ENCODE measurements at regions not wholly inside any gene's neighbourhood (a gene's known extent, or its start where the extent isn't known, plus 50 kb on each side); places are given as distances from the start of the nearest gene placed in this dataset.
A peak's percentile ranks its signal among the peaks of the same experiment; 100 is the strongest.
"Not testable (repeated sequence)": the region's sequence is repeated elsewhere in the genome, so short reads cannot be mapped to it uniquely, and the experiment has no call there.

DNA sequence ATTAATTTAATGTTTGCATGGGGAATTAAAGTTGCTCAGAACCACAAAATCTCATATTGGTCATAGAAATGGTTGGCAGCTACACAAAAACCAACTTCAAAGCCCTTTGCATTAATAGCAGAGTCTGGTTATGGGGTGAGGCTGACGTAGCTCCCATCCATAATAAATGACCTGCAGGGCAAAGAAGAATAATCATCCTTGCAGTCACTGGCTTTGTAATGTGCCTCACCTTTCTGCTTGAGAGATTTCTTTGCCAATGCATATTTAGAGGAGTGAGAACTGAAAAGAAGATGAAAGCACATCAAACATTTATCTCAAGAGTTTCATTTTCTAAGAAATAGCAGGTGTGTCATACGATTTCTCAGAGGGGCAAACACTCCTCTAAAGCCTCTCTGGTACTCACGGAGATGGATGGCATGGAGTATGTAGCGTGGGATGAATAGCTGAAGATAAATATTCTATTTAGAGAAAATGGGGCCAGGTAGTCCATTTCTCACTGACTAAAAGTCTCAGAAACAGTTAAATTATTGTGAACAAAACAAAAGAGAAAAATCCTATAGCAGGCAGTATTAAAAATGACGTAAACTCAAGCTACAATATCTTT is 1491.9 kb downstream of the FAM181B start:
- no peak for DNase-seq

DNA sequence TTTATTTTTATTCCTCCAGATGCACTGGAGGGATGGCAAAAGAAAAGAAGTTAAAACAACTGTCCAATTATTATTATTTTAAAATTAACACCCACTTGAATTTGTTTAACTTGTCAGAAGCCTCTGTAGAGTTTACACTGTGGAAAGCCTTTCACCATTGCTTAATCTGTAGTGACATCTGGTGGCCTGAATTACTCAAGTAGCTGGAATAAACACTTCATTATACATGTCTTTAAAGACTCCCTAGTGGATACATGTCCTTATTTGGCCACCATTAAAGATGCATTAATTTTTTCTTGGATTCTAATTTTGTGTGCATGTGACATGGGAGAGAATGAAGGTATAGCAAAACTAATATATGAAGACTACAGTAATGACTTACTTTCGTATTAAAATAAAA is 1496.5 kb downstream of the FAM181B start:
- peak; percentile 76 for DNase-seq

DNA sequence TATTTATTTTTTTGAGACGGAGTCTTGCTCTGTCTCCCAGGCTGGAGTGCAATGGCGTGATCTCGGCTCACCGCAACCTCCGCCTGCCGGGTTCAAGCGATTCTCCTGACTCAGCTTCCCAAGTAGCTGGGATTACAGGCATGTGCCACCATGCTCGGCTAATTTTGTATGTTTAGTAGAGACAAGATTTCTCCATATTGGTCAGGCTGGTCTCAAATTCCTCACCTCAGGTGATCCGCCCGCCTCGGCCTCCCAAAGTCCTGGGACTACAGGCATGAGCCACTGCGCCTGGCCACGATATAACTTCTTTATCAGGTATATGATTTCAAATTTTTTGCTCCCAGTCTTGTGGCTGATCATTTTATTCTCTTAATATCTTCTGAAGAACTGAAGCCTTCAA is 1506.3 kb downstream of the FAM181B start:
- DNase-seq: not testable (repeated sequence)

DNA sequence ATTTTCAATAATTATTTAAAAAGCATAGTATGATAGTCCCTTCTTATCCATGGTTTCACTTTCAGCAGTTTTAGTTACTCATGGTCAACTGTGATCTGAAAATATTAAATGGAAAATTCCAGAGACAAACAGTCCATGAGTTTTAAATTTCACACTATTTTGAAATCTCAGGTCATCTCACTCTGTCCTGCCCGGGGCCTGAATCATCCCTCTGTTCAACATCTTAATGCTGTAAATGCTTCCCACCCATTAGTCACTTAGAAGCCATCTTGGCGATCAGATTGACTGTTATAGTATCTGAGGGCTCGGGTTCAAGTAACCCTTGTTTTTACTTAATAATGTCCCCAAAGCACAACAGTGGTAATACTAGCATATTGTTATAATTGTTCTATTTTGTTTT is 1509.3 kb downstream of the FAM181B start:
- DNase-seq: no peak

DNA sequence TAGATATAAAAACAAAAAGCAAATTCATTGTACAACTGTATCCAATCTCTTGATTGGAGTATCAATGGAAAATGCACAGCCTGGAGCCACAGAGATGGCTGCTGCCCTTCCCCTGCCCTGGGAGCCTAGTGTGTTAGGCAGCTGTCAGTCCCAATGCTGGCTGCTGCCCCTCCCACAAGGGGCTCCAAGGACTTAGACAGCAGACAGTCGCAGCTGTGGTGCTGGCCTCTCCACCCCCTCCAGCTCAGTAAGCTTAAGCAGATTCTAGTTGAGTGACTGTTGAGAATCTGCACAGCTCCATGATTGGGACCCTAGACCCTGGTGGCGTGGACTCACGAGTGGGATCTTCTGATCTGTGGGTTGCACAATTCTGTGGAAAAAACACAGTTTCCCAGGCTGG is 1511.2 kb downstream of the FAM181B start:
- no peak for DNase-seq

DNA sequence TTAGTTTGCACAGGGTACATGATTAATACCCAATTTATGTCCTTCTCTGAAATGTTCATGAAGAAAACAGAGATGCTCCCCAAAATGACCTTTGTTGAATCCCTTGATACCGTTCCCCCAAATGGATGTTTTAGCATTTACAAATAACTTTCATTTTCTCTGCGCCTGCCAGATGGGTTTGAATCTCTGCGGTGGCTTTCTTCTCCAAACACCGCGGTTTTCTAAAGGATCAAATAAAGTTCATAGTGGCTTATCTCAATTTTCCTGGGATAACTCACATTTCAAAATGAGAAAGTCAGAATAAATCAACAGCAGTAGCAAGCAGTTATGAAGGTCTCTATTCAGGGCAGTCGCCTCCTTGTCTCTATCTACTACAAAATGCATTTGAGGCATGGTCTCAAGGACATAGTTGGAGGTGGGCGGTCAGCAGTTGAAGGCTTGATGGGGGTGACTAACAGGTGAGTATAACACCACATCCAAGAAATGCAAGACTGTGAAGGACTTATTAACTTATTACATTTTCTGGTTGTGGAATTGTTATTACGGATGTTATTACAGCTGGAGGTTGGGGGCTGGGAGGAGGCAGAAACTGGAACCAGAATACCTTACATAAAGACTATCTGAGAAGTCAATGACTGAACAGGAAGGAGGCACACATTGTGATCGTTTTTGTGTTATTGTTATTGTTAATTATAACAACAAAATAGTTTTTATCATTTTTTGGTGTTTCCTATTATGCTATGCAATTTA is 1513.3 kb downstream of the FAM181B start:
- DNase-seq: no peak

DNA sequence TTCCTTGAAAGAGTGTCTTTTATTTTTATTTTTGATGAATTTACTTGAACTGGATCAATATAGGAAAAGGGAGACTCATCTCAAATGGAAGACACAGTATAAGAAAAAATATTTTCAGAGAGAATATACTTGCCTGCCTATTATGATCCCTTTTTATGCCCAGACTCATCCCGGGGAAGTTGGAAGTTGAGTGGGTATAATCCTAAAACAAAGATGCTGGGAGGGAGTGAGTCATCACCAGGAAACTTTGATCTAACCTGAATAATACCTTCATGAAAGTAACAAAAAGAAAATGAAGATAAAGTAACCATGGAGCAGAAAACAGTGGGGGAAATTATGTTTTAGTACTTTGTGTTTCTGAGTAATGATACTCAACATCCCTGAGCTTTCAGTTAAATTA is 1514.0 kb downstream of the FAM181B start:
- DNase-seq: no peak

DNA sequence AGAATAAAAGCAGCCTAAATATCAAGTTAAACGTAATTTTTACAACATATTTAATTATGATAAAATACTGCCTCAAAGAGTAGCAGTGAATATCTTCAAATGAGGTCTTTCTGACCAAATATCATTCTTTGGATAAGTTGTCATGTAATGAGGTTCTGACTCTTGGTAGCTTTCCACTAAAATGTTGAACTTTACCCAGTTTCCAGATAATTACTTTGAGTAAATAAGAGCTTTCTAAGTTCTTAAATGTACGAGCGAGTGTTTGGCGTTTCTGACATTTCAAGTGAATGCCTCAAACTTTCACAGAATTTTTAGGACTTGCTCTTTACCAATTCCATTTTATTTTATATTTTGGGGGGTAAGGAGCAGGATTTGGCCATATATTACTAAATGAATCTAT is 1515.2 kb downstream of the FAM181B start:
- DNase-seq: no peak

DNA sequence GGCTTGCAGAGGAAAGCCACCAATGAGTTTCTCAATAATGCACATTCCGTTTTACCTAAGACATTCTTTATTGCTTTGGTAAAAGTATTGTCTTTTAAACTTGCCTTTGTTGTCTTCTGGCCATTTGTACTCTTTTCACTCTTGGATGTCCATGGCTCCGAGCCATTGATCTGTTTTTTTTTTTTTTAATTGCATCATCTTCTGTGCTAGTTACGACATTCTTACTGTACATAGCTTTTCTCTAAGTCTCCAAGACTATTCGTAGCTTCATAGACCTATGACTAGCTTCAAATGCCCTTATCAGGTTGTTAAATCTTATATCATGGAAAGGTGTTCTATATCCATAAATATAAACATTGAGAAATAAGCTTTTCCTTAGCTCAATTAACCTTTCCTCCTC is 1522.6 kb downstream of the FAM181B start:
- DNase-seq: no peak

DNA sequence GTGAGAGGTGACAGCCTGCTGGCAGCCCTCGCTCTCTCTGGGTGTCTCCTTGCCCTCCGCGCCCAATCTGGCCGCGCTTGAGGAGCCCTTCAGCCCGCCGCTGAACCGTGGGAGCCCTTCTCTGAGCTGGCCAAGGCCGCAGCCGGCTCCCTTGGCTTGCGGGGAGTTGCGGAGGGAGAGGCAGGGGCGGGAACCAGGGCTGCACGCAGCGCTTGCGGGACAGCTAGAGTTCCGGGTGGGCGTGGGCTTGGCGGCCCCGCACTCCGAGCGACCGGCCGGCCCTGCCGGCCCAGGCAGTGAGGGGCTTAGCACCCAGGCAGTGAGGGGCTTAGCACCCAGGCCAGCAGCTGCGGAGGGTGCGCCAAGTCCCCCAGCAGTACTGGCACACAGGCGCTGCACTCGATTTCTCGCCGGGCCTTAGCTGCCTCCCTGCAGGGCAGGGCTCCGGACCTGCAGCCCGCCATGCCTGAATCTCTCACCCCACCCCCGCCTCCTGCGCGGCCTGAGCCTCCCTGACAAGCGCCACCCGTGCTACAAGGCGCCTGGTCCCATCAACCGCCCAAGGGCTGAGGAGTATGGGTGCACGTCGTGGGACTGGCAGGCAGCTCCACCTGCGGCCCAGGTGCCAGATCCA is 1526.1 kb downstream of the FAM181B start:
- DNase-seq: no peak

DNA sequence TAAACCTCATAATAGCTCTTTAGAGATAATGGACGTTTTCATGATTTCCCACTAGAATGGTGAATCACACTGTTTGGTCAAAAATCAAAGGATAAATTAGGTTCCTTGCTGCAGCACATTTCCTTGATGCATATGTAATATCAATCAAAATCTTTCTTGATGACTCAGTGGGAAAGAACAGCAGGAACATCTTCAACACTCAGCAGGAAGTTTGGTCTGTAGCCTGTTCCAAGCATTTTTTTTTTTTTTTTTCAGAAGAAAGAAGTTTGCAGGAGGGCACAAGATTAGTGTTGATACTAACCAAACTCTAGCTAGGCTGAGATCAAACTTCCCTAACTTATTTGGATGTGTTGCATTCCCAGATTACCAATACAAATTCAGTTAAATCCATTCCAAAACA is 1529.8 kb downstream of the FAM181B start:
- no peak for DNase-seq

DNA sequence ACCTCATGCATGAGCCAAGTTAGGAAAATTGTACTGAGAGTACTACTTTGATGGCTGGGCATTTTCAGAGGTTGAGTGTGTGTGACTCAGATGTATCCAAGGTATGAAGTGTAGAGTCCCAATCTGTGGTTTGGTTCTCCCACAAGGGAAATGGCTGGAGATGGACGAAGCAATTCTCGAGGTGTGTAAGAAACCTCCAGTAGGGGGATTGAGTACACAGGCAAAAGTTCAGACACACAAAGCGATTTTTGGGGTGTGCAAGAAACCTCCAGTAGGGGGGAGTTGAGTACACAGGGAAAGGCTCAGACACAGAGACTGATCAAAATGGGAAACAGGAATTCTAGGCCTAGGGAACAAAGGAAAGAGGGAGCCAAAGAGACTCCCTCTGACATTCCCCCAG is 1536.3 kb downstream of the FAM181B start:
- DNase-seq: no peak

DNA sequence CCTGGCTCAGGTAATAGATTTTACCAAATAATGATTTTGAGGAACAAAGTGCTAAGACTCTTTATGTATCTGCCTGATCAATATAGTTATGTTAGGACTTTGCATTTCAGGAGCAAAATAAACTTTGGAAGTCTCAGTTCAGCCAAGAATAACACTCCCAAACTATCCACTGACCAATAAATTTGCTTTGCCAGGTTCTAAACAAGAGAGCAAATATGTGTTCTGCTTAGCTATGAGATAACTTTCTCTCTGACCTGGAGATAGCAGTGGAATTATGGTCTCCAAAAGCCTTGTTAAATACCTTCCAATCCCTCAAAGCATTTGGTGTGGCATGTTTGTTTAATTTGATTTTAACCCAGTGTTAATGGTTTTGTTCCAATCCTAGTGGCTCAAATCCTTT is 1541.1 kb downstream of the FAM181B start:
- DNase-seq: no peak

DNA sequence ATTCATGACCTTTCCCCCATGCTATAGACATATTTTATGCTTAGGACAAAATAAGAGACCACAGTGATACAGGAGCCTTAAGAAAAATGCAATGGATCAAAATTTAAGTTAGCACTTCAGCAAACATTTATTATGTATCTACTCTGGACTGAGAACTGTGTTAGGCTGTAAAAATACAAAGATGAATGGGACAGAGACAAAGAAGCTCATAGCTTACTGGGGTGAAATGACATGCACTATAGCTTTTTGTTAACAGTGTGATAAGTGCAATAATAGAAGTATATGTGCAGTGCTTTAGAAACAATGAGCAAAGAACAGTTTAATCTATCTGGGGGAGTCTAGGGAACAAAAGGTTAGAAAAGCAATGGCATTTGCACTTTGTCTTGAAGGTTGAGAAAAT is 1543.1 kb downstream of the FAM181B start:
- no peak for DNase-seq

DNA sequence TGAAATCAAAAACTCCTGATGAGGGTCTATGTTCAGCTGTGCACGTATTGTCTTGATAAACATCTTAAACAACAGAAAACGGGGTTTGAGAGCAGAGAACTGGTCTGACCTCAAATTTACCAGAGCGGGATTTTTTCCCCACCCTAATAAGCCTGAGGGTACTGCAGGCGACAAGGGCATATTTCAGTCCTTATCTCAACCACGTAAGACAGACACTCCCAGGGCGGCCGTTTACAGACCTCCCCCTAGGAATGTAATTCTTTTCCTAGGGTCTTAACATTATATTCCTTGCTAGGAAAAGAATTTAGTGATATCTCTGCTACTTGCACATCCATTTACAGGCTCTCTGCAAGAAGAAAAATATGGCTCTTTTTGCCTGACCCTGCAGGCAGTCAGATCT is 1546.6 kb downstream of the FAM181B start:
- DNase-seq: not testable (repeated sequence)

DNA sequence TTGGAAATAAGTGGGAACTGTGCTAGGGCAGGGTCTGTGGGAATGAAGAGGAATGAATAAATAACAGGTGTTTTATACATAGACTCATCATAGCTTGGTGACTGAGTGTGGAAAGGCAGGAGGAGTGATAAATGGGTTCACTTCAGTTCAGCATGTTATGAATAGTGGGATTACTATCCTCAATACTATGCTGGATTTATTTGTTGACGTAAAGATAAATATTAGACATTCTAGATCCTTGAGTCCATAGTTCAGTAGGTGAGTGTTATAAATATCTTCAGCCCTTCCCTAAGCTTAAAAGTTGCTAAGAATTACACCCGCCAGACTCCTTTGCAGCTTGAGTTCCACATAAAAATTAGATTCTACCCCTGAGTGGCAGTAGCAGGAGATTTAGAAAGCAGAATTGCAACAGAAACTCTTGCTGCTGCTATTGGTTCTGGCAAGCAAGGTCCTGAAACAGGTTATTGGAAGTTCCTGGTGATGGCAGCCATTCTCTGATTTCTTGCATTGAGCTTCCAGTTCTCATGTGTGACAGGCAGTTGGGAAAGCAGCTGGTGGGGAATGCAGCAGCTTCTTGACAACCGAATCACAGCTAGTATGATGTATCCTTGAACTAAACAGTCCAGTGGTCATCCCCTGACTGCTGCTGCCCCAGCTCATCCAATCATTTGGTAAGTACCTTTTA is 1558.9 kb downstream of the FAM181B start:
- no peak for DNase-seq

DNA sequence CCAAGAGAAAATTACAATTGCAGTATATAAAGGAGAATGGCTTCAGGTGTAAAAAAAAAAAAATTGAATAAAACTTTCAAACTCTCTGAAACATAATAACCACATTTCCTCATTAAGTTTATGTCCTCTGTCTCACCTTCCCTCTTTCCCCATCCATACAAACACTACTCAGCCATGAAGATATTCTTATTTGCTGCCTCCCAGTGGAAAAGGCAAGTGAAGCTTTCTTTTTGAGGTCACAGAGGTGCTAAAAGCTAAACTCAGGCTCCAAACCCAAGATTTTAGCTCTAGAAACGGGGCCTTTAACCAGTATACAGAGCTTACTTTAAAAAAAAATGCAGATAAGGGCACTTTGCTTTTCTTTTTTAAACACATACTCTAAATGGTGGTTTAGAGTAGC is 1568.5 kb downstream of the FAM181B start:
- no peak for DNase-seq

DNA sequence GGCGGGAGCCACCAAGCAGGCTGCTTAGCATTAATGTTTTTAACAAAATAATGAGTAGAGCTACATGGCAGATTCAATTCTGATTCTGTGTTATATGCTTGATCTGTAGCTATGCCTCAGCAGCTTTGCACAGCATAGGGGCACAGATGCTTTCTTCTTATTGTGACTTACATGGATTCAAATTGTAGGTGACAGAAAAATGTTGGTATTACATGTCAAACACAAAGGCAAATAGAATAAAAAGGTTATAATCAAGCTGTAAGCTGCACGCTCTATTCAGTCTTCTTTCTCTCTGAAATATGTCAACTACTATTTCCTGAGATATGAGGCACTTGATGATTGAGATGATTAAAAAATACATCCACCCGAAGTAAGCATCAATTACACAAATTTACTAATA is 1573.8 kb downstream of the FAM181B start:
- DNase-seq: no peak

DNA sequence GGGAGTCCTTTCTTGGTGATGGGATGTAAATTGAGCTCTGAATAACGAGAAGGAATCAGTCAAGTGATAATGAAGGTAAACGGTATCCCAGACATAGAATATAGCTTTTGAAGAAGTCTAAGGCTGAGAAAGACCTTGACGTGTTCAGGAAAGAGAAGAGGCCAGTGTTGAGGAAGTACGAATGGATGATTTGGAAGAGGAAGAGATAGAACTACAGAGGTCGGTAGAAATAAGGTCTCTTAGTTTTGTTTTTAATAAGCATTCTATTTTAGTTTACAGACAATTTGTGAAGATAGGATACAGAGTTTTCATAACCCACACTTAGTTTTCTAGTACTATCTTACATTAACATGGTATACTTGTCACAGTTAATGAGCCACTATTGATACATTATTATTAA is 1598.1 kb downstream of the FAM181B start:
- no peak for DNase-seq

DNA sequence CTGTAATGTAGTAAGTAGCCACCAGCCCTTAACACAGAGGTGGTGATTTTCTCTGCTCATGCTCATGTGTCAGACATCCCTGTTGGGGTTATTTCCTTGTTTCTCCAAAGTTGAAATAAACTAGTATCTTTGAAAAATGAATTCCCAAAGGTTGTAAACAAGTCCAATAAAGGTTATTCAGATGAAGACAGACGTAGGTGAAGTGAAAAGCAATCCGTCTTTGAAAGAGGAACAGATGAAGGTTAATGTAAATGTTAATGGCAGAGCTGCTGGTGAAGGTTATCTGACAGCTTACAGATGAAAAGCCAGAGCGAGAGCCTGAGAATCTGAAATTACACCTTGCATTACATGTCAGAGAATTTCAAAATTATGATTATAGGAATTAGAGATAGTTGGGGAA is 1604.0 kb downstream of the FAM181B start:
- DNase-seq: no peak

DNA sequence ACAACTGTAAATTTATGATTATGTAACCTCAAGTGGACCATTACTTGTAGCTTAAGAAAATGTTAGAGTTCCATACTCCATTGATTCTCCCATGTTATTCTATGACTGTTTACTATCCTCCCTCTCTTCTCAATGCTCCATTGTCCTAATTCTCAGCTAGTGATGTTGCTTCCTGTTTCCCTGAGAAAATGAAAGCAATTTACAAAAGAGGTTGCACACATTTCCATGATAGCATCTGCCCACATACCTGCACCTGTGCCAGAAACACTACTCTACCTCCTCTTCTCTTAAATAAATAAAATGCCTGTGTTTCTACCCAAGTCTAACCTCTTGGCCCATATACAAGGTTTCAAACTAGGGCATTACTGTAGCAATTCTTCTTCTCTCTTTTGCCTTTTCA is 1620.9 kb downstream of the FAM181B start:
- DNase-seq: no peak

DNA sequence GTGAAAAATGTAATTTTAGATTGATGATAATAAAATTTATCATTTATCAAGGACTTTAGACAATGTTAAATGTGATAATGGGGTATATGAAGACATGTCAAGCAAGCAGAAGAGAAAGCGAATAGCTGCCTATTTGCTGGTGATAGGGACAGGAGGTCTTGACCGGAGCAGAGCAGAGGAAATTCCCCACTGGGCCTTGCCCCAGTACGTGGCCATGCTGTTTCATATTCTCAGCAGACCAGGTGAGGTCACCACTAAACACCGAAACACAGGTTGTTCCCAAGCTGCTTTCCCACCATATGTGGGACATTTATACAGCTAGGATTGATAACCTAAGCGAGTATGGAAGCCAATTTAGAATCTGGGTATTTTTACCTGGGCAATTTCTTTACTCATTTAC is 1629.6 kb downstream of the FAM181B start:
- no peak for DNase-seq

DNA sequence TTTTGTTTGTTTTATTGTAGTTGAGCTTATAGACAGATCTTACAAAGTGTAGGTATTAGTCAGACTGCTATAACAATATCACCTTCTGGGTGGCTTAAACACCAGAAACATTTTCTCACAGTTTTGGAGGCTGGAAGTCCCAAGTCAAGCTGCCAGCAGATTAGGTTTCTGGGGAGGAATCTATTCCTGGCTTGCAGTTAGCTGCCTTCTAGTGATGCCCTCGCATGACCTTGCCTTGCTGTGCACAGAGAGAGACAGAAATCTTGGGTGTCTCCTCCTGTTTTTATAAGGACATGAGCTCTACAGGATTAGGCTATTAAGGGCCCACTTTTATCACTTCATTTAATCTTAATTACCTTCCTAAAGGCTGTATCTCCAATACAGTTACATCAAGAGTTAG is 1635.2 kb downstream of the FAM181B start:
- no peak for DNase-seq

DNA sequence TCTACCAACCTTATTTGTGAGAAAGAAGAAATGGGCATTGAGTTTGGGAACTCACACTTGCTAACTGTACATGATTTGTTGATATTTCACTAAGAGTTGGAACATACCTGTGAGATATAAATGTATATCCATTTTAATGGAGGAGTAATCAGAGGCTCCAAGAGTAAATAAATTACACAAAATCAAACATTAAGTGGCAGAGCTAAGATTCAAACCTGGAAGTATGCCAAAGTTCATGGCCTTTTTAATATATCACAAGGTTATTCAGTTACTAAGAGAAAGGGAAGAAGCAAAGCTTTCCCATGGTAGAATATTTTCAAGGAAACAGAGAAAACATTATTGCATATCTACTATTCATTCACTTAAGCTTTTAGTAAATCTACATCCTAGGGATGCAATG is 1641.1 kb downstream of the FAM181B start:
- DNase-seq: no peak

All from NCI-H526 treated with DMSO at 0.1 percent for 48 hours (cell line).